GM12878 (cell line): ENCODE measurements at regions not wholly inside any gene's neighbourhood (a gene's known extent, or its start where the extent isn't known, plus 50 kb on each side); places are given as distances from the start of the nearest gene placed in this dataset.

Source experiments
- IKZF2 ChIP-seq, 2 experiments: fragments of 450-650 bp; IDR thresholded peaks; 2 replicates each; pipeline ENCODE4 v1.6.1; 2017; ENCODE audit warnings: mild to moderate bottlenecking in 2 of 2, moderate library complexity in 2 of 2
- RAD21 ChIP-seq: IDR thresholded peaks from 2 replicates; pipeline ENCODE4 v1.6.1; 2011; ENCODE audit warnings: mild to moderate bottlenecking, low read depth, low read length, moderate library complexity; ENCODE audit not compliant: insufficient read depth
- SIX5 ChIP-seq: IDR thresholded peaks from 2 replicates; pipeline ENCODE4 v1.6.1; 2011; ENCODE audit warnings: mild to moderate bottlenecking, low read depth, low read length, moderate library complexity; ENCODE audit not compliant: severe bottlenecking
- ZNF274 ChIP-seq: IDR thresholded peaks from one replicate; pipeline ENCODE4 v1.8.0; 2011; ENCODE audit not compliant: insufficient read length, insufficient read depth
- TF ChIP-seq, protein P1 (sequence below): fragments of 150-350 bp; IDR thresholded peaks from 2 replicates; pipeline ENCODE4 v1.6.1; 2016; ENCODE audit warnings: low read depth, low read length
- TF ChIP-seq, protein P2 (sequence below): fragments of 450-650 bp; IDR thresholded peaks from 2 replicates; pipeline ENCODE4 v1.6.1; 2018; ENCODE audit warnings: mild to moderate bottlenecking, low read depth, moderate library complexity; ENCODE audit not compliant: partially characterized antibody
- TF ChIP-seq, protein P3 (sequence below), 3 experiments: IDR thresholded peaks in 2 of 3; conservative IDR thresholded peaks in 1 of 3; 2 replicates each; pipeline ENCODE4 v1.5.1; 2011; ENCODE audit warnings: low read depth in 3 of 3, low read length in 3 of 3, mild to moderate bottlenecking in 3 of 3, control low read depth in 2 of 3, moderate library complexity in 2 of 3, inconsistent platforms in 1 of 3, mixed read lengths in 1 of 3; ENCODE audit not compliant: control insufficient read depth in 2 of 3, insufficient read depth in 1 of 3; ENCODE audit errors: extremely low read depth in 1 of 3
- TF ChIP-seq, protein P4 (sequence below): fragments of 450-650 bp; IDR thresholded peaks from 2 replicates; pipeline ENCODE4 v1.6.1; 2017; ENCODE audit warnings: mild to moderate bottlenecking, low read depth, inconsistent platforms; ENCODE audit not compliant: poor library complexity, severe bottlenecking

DNA sequence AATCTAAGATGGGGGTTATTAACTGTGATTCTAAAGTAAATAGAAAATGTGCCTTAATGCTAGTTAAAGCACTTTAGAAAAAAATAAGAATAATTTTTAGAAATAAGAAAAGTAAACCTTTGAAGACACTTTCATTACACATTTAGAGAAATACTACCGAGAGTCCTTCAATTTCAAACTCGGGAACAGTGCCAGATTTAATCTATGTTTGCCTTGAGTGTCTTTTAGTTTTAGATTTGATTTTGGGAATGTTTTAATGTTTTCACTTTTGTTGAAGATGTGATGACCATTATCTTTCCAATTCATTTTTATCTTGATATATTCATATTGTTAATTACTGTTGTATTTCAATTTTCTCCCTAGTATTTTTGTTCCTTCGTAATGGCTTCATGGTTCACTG, 592.7 kb upstream of the MGMT start (continued):
- TF ChIP-seq, protein P1, sequence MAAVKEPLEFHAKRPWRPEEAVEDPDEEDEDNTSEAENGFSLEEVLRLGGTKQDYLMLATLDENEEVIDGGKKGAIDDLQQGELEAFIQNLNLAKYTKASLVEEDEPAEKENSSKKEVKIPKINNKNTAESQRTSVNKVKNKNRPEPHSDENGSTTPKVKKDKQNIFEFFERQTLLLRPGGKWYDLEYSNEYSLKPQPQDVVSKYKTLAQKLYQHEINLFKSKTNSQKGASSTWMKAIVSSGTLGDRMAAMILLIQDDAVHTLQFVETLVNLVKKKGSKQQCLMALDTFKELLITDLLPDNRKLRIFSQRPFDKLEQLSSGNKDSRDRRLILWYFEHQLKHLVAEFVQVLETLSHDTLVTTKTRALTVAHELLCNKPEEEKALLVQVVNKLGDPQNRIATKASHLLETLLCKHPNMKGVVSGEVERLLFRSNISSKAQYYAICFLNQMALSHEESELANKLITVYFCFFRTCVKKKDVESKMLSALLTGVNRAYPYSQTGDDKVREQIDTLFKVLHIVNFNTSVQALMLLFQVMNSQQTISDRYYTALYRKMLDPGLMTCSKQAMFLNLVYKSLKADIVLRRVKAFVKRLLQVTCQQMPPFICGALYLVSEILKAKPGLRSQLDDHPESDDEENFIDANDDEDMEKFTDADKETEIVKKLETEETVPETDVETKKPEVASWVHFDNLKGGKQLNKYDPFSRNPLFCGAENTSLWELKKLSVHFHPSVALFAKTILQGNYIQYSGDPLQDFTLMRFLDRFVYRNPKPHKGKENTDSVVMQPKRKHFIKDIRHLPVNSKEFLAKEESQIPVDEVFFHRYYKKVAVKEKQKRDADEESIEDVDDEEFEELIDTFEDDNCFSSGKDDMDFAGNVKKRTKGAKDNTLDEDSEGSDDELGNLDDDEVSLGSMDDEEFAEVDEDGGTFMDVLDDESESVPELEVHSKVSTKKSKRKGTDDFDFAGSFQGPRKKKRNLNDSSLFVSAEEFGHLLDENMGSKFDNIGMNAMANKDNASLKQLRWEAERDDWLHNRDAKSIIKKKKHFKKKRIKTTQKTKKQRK: no peak
- TF ChIP-seq IKZF2 (IDR thresholded peaks at IDR 0.05) (no peak), ZNF274 (no peak), RAD21 (no peak), SIX5 (no peak)
- TF ChIP-seq, protein P2, sequence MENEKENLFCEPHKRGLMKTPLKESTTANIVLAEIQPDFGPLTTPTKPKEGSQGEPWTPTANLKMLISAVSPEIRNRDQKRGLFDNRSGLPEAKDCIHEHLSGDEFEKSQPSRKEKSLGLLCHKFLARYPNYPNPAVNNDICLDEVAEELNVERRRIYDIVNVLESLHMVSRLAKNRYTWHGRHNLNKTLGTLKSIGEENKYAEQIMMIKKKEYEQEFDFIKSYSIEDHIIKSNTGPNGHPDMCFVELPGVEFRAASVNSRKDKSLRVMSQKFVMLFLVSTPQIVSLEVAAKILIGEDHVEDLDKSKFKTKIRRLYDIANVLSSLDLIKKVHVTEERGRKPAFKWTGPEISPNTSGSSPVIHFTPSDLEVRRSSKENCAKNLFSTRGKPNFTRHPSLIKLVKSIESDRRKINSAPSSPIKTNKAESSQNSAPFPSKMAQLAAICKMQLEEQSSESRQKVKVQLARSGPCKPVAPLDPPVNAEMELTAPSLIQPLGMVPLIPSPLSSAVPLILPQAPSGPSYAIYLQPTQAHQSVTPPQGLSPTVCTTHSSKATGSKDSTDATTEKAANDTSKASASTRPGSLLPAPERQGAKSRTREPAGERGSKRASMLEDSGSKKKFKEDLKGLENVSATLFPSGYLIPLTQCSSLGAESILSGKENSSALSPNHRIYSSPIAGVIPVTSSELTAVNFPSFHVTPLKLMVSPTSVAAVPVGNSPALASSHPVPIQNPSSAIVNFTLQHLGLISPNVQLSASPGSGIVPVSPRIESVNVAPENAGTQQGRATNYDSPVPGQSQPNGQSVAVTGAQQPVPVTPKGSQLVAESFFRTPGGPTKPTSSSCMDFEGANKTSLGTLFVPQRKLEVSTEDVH: no peak
- TF ChIP-seq, protein P3, sequence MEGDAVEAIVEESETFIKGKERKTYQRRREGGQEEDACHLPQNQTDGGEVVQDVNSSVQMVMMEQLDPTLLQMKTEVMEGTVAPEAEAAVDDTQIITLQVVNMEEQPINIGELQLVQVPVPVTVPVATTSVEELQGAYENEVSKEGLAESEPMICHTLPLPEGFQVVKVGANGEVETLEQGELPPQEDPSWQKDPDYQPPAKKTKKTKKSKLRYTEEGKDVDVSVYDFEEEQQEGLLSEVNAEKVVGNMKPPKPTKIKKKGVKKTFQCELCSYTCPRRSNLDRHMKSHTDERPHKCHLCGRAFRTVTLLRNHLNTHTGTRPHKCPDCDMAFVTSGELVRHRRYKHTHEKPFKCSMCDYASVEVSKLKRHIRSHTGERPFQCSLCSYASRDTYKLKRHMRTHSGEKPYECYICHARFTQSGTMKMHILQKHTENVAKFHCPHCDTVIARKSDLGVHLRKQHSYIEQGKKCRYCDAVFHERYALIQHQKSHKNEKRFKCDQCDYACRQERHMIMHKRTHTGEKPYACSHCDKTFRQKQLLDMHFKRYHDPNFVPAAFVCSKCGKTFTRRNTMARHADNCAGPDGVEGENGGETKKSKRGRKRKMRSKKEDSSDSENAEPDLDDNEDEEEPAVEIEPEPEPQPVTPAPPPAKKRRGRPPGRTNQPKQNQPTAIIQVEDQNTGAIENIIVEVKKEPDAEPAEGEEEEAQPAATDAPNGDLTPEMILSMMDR (IDR thresholded peaks at IDR 0.05 in 2 of 3, conservative IDR thresholded peaks at IDR 0.05 in 1 of 3; ENCODE audit: control insufficient read depth in 2 of 3, extremely low read depth in 1 of 3, insufficient read depth in 1 of 3, low read depth in 3 of 3, low read length in 3 of 3): no peak
- TF ChIP-seq, protein P4, sequence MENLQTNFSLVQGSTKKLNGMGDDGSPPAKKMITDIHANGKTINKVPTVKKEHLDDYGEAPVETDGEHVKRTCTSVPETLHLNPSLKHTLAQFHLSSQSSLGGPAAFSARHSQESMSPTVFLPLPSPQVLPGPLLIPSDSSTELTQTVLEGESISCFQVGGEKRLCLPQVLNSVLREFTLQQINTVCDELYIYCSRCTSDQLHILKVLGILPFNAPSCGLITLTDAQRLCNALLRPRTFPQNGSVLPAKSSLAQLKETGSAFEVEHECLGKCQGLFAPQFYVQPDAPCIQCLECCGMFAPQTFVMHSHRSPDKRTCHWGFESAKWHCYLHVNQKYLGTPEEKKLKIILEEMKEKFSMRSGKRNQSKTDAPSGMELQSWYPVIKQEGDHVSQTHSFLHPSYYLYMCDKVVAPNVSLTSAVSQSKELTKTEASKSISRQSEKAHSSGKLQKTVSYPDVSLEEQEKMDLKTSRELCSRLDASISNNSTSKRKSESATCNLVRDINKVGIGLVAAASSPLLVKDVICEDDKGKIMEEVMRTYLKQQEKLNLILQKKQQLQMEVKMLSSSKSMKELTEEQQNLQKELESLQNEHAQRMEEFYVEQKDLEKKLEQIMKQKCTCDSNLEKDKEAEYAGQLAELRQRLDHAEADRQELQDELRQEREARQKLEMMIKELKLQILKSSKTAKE: no peak
